ENCODE measurements at regions not wholly inside any gene's neighbourhood (a gene's known extent, or its start where the extent isn't known, plus 50 kb on each side); places are given as distances from the start of the nearest gene placed in this dataset.

DNA sequence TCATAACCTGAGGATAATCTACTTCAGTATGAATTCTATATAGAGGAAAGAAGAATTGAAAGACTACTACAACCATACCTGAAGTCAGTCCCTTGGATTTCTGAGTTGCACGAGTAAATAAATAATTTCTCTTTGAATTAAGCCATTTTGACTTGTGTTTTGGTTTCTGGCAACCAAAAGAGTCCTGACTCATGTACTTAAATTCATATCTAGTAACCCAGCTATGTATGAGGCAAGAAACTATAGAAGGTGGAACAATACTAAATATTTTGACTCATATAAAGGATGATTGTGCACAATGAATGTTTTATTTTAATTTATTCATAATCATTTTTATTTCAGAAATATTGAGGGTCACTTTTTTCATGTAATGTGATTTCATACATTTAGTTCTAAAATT lies 276.8 kb downstream of the MEF2C start:
- TF ChIP-seq MXD4 (CRISPR knock-in tag; IDR thresholded peaks at IDR 0.05; ENCODE audit: borderline replicate concordance) = no peak
- TF ChIP-seq FOXP1 (CRISPR knock-in tag; IDR thresholded peaks at IDR 0.05; ENCODE audit: borderline replicate concordance) = no peak
- TF ChIP-seq KAT7 (CRISPR knock-in tag; IDR thresholded peaks at IDR 0.05; ENCODE audit: borderline replicate concordance) = no peak
- ChIA-PET POLR2A (no interaction called here), CTCF (no interaction called here)
- no peak overlapping the region for H3K4me3 Mint-ChIP-seq
- DNase-seq (ENCODE audit: low spot score) = no peak
- peaks cover 1% of the 10 kb centered on the region; the same call in 1 of the 2 replicates for H3K36me3 Mint-ChIP-seq
- H3K27ac Mint-ChIP-seq = no peak overlapping the region
- peaks cover 2% of the 10 kb centered on the region for H3K9me3 Mint-ChIP-seq
- ATAC-seq = no peak
- H3K27me3 Mint-ChIP-seq (ENCODE audit: low read depth) = no peaks in the 10 kb centered on the region; the same call in 1 of the 2 replicates
- H3K4me1 Mint-ChIP-seq = 0 out of 2 replicates have a peak, but pooled peaks cover 1% of the 10 kb centered on the region

DNA sequence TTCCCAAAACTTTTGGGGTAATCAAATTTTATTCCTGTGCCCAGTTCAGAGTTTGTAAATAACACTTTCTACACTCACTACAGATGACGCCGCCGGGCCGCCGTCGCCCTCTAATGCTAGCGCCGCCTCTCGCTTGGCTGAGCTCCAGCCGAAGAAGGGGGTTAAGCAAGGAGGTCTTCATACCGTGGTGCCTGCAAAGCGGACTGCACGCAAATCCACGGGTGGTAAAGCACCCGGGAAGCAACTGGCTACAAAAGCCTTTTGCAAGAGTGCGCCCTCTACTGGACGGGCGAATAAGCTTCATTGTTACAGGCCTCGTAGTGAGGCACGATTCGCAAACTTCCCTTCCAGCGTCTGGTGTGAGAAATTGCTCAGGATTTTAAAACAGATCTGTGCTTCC lies 280.4 kb downstream of the MEF2C start:
- H3K27me3 Mint-ChIP-seq (ENCODE audit: low read depth) = no peaks in the 10 kb centered on the region; the same call in 1 of the 2 replicates
- POLR2A ChIA-PET = no interaction called here
- peak; percentile 77 for DNase-seq (ENCODE audit: low spot score)
- TF ChIP-seq, protein P1, sequence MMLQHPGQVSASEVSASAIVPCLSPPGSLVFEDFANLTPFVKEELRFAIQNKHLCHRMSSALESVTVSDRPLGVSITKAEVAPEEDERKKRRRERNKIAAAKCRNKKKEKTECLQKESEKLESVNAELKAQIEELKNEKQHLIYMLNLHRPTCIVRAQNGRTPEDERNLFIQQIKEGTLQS (CRISPR knock-in tag; conservative IDR thresholded peaks at IDR 0.05) = no peak
- TF ChIP-seq, protein P2, sequence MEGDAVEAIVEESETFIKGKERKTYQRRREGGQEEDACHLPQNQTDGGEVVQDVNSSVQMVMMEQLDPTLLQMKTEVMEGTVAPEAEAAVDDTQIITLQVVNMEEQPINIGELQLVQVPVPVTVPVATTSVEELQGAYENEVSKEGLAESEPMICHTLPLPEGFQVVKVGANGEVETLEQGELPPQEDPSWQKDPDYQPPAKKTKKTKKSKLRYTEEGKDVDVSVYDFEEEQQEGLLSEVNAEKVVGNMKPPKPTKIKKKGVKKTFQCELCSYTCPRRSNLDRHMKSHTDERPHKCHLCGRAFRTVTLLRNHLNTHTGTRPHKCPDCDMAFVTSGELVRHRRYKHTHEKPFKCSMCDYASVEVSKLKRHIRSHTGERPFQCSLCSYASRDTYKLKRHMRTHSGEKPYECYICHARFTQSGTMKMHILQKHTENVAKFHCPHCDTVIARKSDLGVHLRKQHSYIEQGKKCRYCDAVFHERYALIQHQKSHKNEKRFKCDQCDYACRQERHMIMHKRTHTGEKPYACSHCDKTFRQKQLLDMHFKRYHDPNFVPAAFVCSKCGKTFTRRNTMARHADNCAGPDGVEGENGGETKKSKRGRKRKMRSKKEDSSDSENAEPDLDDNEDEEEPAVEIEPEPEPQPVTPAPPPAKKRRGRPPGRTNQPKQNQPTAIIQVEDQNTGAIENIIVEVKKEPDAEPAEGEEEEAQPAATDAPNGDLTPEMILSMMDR (IDR thresholded peaks at IDR 0.05) = peak; percentile 77; the same call in 1 of the 2 replicates
- H3K4me3 Mint-ChIP-seq = no peak overlapping the region
- 0 out of 2 replicates have a peak, but pooled peaks have one; percentile 26 for ATAC-seq
- no peak overlapping the region for H3K27ac Mint-ChIP-seq
- CTCF ChIA-PET = interaction anchor here (0.6 to 2.0 kb wide), 20 partner anchors 8 to 821 kb away, joined by 3 to 10 read pairs (median 3); no protein-coding TSS in a partner anchor
- H3K9me3 Mint-ChIP-seq = peaks cover 7% of the 10 kb centered on the region
- H3K36me3 Mint-ChIP-seq = peaks cover 2% of the 10 kb centered on the region; the same call in 1 of the 2 replicates
- 0 out of 2 replicates have a peak, but pooled peaks cover 3% of the 10 kb centered on the region for H3K4me1 Mint-ChIP-seq

DNA sequence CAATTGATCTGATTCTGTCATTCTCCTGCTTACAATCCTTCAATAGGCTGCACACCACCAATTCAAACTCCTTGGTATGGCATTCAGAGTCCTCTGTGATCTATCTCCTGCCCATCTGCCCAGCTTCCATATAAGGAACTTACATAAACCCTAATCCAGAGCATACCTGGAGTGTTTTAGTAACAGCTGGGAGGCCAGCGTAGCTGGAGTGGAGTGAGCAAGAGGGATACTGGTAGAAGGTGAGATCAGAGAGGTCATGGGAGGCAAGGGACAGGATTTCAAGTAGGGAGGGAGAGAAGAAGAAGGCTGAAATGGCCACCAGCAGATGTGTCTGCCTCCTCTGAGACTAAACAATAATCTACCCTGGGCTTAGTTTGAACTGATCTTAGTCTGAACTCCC lies 288.5 kb downstream of the MEF2C start:
- TF ChIP-seq, protein P3, sequence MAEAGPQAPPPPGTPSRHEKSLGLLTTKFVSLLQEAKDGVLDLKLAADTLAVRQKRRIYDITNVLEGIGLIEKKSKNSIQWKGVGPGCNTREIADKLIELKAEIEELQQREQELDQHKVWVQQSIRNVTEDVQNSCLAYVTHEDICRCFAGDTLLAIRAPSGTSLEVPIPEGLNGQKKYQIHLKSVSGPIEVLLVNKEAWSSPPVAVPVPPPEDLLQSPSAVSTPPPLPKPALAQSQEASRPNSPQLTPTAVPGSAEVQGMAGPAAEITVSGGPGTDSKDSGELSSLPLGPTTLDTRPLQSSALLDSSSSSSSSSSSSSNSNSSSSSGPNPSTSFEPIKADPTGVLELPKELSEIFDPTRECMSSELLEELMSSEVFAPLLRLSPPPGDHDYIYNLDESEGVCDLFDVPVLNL (CRISPR knock-in tag; IDR thresholded peaks at IDR 0.05; ENCODE audit: borderline replicate concordance, low read depth) = no peak
- TF ChIP-seq ZNF138 (CRISPR knock-in tag; conservative IDR thresholded peaks at IDR 0.05) (no peak), NR2C2 (CRISPR knock-in tag; IDR thresholded peaks at IDR 0.05) (no peak), ZNF416 (CRISPR knock-in tag; IDR thresholded peaks at IDR 0.05) (no peak), ELF4 (CRISPR knock-in tag; IDR thresholded peaks at IDR 0.05; ENCODE audit: low read depth) (no peak)
- DNase-seq (ENCODE audit: low spot score) (no peak), ATAC-seq (no peak)
- Mint-ChIP-seq H3K4me3 (no peak overlapping the region), H3K27me3 (ENCODE audit: low read depth) (no peaks in the 10 kb centered on the region; the same call in 1 of the 2 replicates), H3K4me1 (no peaks in the 10 kb centered on the region), H3K9me3 (peaks cover 8% of the 10 kb centered on the region), H3K36me3 (0 out of 2 replicates have a peak, but pooled peaks cover under 1% of the 10 kb centered on the region), H3K27ac (no peak overlapping the region)
- CTCF ChIA-PET = interaction anchor here (1.3 kb wide), 1 partner anchor 8 kb away, joined by 5 read pairs; no protein-coding TSS in a partner anchor
- POLR2A ChIA-PET = no interaction called here

DNA sequence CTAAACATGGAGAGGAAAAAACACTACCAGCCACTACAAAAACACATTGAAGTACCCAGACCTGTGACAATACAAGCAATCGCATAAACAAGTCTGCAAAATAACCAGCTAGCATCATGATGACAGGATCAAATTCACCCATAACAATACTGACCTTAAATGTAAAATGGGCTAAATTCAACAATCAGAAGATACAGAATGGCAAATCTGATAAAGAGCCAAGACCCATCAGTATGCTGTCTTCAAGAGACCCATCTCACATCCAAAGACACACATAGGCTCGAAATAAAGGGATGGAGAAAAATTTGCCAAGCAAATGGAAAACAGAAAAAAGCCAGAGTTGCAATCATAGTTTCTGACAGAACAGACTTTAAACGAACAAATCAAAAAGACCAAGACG lies 294.4 kb downstream of the MEF2C start:
- TF ChIP-seq NFATC4 (CRISPR knock-in tag; IDR thresholded peaks at IDR 0.05) (no peak), TP53 (CRISPR knock-in tag; IDR thresholded peaks at IDR 0.05) (no peak), GTF2I (CRISPR knock-in tag; conservative IDR thresholded peaks at IDR 0.05) (no peak), RORB (CRISPR knock-in tag; IDR thresholded peaks at IDR 0.05) (no peak), TEAD1 (CRISPR knock-in tag; IDR thresholded peaks at IDR 0.05) (no peak)
- TF ChIP-seq, protein P4, sequence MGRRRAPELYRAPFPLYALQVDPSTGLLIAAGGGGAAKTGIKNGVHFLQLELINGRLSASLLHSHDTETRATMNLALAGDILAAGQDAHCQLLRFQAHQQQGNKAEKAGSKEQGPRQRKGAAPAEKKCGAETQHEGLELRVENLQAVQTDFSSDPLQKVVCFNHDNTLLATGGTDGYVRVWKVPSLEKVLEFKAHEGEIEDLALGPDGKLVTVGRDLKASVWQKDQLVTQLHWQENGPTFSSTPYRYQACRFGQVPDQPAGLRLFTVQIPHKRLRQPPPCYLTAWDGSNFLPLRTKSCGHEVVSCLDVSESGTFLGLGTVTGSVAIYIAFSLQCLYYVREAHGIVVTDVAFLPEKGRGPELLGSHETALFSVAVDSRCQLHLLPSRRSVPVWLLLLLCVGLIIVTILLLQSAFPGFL (CRISPR knock-in tag; IDR thresholded peaks at IDR 0.05; ENCODE audit: borderline replicate concordance) = no peak
- TF ChIP-seq, protein P3 (CRISPR knock-in tag; IDR thresholded peaks at IDR 0.05; ENCODE audit: borderline replicate concordance, low read depth) = no peak
- TF ChIP-seq, protein P5, sequence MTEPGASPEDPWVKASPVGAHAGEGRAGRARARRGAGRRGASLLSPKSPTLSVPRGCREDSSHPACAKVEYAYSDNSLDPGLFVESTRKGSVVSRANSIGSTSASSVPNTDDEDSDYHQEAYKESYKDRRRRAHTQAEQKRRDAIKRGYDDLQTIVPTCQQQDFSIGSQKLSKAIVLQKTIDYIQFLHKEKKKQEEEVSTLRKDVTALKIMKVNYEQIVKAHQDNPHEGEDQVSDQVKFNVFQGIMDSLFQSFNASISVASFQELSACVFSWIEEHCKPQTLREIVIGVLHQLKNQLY (CRISPR knock-in tag; IDR thresholded peaks at IDR 0.05) = no peak
- TF ChIP-seq, protein P6, sequence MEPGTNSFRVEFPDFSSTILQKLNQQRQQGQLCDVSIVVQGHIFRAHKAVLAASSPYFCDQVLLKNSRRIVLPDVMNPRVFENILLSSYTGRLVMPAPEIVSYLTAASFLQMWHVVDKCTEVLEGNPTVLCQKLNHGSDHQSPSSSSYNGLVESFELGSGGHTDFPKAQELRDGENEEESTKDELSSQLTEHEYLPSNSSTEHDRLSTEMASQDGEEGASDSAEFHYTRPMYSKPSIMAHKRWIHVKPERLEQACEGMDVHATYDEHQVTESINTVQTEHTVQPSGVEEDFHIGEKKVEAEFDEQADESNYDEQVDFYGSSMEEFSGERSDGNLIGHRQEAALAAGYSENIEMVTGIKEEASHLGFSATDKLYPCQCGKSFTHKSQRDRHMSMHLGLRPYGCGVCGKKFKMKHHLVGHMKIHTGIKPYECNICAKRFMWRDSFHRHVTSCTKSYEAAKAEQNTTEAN (CRISPR knock-in tag; IDR thresholded peaks at IDR 0.05) = no peak
- Mint-ChIP-seq H3K4me1 (no peaks in the 10 kb centered on the region), H3K9me3 (peaks cover 32% of the 10 kb centered on the region), H3K27ac (no peak overlapping the region), H3K4me3 (no peak overlapping the region), H3K36me3 (peaks cover 10% of the 10 kb centered on the region), H3K27me3 (ENCODE audit: low read depth) (no peaks in the 10 kb centered on the region; the same call in 1 of the 2 replicates)
- DNase-seq (ENCODE audit: low spot score) (no peak), ATAC-seq (no peak)
- ChIA-PET POLR2A (no interaction called here), CTCF (no interaction called here)
